NCI-H1694 (cell line): ENCODE measurements at regions not wholly inside any gene's neighbourhood (a gene's known extent, or its start where the extent isn't known, plus 50 kb on each side); places are given as distances from the start of the nearest gene placed in this dataset.

Experiments used
- DNase-seq: peaks from one replicate; lab custom pipeline; 2025; lab: John Stamatoyannopoulos, UW

DNA sequence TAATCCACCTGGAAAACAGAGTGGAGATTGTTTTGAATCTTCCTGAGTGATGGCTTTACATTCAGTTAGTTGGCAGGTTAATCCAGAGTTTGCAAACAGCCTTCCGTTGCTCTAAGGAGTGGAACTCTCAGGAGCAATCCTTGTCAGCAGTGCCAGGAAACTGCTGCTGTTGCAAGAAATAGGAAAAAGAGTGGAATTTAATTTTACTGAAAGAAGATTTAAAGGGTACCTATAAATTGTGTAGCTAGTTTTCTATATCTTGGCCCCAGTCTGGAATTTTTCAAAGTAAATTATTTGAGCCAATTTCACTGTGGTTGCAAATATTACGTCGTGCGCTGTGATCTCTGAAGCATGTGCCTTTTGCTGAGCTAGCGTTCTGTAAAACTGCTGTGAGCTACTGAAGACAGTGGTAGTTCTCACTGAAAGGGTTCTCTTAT lies 55.5 kb upstream of the SLC5A12 start:
- DNase-seq = no peak

DNA sequence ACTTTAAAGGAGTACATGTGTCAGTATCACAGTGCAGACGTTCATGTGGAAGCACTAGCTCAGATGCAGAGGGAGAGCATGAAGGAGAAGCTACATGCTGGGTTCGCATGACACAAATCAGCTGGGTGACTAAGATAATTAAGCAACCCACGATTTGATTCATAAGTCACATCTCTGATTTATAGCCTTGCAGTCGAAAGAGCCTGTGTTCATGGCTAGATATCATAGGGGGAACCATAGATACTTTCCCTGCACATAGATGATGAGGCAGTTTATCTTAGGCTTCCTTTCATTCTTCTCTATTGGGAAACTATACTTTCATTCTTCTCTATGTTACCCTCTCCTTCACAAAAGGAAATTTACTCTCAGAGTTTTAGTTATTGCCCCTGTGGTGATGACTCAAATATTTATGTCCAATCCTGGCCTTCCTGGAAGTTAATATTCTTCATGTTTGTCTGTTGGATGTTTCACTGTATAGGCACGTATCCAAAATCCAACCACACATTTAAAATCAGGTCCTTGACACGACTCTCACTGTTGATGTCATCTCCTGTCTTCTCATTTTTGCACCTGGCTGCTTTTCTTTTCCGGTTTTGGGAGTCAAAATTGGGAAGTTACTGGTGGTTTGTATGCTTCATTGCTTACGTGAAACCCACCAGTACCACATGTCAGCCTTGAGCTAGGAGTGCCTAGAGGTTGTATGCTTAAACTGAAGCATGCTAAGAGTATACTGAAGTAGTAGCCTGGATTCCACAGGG lies 56.3 kb upstream of the SLC5A12 start:
- no peak for DNase-seq

DNA sequence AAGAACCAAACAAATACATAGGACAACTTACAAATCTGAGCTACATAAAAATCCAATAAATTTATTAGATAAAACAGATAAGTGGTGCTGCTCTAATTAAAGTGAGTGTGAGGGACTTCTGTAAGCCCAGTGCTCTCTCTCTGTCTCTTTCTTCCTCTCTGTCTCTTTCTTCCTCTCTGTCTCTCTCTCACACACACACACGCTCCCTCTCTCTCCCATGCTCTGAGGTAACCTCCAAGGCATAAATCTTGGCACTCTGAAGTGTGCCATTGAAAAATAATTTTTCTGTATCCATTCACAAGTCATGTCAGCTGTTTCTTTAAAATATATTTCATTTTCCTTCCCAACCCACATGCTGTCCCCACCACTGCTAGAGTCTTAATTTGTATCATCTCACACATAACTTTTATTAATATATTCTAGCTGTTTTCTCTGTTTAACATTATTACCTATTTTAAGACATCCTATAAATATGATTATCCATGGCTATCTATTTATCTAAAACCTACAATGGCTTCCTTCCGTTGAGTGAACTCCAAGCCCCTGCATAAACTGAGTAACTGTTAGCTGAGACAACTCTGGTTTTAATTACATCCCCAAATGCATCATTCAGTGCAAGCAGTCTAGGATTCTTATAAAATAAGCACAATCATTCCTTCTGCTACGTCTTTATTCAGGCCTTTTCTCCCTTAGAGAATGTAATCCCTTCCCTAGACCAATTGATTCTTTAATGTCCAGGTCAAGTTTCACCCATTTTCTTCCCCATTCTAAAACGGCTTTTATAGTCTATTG lies 57.4 kb upstream of the SLC5A12 start:
- no peak for DNase-seq

DNA sequence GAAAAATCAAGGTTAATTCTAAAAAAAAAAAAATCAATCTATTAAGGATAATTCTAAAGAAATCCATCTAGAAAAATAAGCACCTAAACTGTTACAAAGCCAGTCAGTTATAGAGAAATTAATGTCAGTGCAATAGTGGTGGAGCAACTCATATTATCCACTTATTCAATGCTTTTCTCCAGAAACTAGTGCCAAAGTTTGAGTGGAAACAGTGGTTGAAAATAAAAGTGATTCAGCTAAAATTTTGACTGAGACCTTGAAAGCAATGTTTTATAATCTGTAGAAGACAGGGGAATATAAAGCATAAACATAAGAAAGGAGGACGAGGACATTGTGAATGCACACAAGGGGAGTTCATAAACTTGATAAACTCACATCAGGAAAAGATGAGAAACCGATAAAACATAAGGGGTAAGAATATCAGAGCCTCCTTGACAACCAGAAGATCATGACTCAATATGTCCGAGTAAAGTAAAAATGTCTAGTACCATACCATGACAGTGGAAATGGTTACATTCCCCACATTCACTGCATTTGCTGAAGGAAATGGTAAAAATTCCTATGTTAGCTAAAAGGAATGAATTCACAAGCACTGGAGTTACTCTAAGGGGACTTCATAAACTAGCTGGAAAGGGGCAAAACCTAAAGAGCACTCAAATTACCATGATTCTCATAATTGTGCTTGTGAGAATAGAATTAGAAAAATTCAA lies 58.7 kb upstream of the SLC5A12 start:
- DNase-seq = no peak

DNA sequence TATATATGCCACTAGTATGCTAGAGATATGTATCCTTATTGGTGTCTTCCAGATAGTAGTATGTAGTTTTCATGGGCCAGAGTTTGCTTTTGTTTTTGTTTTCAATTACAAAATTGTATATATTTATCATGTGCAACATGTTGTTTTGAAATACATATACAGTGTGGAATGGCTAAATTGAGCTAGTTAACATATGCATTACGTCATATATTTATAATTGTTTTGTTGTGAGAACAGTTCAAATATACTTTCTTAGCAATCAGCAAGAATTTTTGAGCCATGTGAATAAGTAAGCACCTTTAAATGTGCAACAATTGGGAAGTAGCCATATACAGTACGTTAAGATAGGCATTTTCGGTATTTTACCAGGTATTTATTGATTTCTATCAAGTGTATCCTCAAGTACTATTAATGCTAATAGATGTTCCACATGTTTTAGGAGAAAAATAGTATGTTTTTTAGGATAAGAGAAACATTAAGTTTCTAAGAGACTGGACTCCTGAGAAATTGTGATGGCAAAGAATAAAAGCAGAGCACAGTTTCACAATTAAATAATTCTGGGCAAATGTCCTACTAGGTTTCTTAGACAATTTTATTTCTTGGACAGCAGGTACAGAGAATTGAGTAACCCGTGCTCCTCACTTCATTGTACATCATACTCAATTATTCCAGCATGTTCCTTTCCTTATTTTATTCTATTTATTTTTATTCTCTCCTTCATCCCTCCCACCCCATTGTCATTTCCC lies 60.5 kb upstream of the SLC5A12 start:
- DNase-seq = no peak

DNA sequence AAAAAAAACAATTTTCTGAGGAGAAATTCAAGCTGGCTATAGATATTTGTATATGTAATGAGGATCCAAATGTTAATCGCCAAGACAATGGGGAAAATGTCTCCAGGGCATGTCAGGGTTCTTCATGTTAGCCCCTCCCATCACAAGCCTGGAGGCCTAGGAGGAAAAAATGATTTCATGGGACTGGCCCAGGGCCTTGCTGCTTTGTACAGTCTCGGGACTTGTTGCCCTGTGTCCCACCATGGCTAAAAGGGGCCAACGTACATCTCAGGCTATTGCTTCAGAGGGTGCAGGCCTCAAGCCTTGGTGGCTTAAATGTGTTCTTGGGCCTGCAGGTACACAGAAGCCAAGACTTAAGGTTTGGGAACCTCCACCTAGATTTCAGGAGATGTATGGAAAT lies 62.1 kb upstream of the SLC5A12 start:
- DNase-seq = no peak

DNA sequence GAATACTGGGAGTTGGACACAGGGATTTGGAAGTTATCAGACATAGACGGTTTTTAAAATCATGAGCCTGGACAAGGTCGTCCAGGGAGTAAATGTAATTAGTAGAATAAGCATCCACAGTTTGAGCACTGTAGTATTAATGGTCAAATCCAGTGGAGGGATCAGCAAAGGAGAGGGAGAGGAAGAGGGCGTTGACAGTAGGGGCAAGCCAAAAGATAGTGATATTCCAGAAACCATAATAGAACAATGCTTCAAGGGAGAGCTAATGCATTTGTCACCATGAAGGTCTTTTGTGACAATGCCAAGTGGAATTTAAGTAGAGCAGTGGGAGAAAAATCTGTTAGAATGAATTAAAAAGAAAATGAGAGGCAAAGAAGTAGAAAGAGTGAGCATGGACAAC lies 68.9 kb upstream of the SLC5A12 start:
- DNase-seq = no peak

DNA sequence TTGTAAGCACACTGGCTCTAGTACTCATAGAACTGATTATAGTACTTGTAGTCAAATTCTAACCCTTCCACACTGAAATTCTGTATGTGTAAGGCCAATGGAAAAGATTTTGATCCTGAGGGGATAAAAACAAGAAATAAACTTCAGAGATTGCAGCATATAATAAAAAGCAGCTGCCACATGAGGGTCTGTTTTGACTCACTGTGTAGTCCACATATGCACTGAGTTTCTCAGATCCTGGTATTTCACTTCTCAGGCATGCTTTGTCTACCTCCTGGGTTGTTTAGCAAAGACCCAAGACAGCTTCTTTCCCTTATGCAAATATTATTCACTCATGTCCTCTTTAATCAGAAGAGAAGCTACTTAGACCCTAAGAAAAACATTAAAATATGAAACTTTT lies 71.1 kb upstream of the SLC5A12 start:
- no peak for DNase-seq

DNA sequence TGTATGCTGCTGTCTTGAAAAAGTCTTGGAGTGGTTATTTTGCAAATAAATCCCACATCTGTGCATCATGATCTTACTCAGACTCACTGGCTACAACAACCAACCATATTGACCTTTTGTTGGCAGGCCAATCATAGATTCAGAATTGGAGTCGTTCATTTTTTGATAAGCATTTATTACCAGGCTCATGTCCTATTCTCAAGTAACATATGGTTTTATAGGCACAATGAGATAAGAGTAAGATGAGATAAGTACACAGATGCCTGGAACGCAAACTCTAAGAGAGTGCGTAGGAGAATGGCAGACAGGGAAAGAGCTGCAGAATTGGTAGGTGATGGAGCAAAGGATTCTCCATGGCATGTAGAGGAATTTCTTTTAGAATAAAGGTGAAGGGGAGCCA lies 71.6 kb upstream of the SLC5A12 start:
- no peak for DNase-seq

DNA sequence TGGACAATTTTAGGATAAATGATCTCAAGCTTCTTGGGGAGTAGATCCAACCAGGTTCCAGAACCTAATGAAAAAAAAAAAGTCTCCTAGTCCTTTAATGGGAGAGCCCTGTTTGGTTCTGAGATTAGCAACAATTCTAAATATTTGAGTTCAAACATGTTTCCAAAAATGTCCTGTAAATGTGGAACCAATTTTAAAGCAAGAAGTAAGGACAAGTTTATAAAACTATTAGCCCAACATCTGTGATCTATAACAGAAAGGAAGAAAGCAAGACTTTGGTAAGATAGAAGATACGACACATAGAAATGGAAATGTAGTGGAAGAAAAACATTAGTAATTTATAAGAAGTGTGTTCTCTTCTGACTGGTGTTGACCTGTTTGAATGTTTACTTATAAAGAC lies 79.7 kb upstream of the SLC5A12 start:
- no peak for DNase-seq

DNA sequence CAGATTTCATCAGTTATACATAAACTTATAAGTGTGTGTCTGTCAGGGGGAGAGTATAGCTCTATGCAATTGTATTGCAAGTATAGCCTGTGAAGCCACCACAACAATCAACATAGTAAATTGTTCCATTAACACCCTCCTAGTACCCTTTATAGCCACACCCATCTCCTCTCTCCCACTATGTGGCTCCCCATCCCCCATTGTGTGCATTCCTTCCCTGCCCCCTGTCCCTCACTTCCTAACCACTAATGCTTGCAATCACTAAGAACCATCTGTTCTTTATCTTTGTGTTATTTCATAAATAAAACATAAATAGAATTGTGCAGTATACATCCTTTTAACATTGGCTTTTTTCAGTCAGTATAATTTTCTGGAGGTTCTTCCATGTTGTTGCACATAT lies 83.1 kb upstream of the SLC5A12 start:
- DNase-seq = no peak

DNA sequence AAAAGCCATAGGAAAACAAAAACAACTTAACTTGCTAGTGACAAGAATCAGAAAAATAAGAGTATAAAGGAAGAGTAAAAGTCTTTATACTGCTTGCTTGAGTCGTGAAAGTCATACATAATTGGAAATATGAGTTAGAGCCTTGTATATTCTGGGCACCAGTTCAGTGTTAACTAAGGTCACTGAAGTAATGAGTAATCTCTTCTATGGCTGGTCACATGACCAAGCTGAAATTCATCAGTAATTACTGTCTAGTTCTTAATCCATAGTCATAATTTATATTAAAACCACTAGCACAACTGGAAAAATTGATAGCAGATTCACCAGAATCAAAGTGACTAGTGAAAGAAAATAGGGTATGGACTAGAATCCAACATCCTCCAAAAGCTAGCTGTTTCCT lies 84.4 kb upstream of the SLC5A12 start:
- DNase-seq = no peak

DNA sequence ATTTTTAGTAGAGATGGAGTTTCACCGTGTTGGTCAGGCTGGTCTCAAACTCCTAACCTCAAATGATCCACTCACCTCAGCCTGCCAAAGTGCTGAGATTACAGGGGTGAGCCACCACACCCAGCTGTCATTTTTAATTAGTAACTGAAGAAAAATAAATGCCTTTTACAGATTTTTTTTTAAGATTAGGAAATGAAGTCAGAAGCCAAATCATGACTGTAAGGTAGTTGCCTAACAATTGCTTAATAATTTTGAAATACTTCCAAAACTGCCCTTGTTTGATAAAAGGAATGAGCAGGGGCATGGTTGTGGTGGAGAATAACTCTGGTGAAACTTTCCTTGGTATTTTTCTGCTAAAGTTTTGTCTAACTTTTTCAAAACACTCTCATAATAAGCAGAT lies 98.9 kb upstream of the SLC5A12 start:
- no peak for DNase-seq

DNA sequence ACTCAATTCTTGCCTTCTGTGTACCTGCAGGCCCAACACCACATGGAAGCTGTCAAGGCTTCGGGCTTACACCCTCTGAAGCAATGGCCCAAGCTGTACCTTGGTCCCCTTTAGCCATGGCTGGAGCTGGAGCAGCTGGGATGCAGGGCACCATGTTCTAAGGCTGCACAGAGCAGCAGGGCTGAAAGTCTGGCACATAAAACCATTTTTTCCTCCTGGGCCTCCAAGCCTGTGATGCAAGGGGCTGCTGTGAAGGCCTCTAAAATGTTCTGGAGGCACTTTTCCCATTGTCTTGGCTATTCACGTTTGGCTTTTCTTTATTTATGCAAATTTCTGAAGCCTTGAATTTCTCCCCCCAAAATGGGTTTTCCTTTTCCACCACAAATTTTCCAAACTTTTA lies 102.1 kb upstream of the SLC5A12 start:
- DNase-seq = no peak

DNA sequence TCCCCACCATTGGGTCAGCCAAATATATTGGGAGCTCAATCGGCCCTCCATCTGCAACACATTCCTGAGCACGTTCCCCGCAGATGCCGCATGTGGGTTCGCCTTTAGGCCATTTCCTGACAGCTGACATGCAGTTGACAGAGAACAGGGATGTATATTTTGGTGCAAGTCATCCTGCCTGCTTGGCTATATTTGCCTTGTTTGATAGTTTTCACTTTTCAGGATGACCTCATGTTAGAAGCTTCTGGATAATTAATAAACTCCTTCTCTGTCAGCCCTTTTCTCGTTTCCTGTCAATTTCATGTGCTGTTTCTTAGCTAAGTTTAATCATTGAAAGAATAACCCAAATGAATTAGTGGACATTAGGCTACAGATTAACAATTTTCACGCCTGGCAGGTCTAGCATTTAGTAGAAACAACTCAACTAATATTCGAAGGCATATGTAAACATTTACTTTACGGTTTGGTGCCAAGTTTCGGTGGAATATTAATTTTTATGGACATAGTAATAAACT lies 105.8 kb upstream of the SLC5A12 start:
- DNase-seq = no peak

DNA sequence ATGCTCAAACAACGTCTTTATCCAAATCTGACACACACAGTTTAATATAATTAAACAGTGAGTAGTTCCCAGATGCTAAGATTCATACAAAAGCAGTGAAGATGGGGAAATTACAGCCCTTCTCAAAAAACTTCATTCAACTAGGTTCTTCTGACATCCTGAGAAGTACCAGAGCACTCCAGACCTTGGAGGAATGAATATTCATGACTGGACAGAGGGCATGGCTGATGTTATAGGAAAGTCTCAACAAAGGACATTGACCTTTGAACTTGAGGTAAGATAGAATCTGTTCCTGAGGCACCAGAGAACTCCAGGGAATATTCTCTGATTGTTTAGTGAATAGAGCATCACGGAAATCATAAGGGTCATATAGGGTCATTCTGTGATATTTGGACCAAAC lies 106.4 kb upstream of the SLC5A12 start:
- no peak for DNase-seq

DNA sequence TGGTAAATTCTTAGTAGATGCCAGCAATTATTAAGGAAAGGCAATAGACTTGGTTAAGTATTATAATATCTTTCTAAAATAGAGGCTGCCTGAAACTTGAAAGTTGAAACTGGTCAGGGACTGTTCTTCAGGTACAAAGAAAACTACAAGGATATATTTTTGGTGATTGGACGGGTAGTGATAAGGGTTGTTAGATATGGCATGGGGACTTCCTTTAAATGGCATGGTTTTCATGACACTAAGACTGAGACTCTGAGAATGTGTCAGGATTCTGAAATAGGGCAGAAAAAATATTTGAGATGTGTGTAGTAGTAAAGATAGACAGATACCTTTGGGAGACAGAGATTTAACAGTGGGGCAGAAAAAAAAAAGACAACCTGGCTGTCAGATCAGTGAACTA lies 108.4 kb upstream of the SLC5A12 start:
- DNase-seq = no peak

DNA sequence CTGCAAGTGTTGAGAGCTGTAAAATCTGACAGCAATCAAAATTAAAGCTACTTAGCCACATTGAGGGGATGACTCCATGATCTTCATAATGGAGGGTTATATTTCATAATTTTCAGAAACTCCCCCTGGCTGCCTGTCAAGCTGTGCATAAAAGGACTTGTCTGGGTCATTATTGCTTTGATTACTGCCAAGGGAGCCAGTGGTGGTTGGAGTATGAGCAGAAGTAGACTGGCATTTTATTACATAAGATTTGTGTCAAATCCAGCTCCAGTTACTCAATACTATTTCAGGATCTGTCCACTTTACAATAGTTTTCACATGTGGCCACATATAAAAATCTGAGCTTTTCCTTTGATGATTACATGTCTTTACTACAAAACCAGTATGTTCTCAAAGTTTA lies 108.9 kb upstream of the SLC5A12 start:
- DNase-seq = no peak

DNA sequence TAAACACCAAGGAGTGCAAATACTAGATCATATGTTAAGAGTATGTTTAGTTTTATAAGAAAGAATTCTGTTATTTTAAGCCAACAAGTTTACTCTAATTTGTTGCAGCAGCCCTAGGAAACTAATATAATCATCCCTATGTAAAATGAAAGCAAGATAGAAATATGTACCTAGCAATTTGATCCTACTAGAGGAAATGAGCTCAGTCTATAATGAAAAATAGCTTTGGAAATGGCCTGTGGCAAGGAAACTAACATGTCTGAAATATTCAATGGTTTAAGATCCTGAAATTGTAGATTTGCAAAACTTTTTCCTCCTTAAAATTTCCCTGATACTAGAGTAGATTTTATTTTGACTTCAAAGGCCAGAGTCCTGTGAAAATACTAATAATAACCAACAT lies 112.7 kb upstream of the SLC5A12 start:
- DNase-seq = no peak

DNA sequence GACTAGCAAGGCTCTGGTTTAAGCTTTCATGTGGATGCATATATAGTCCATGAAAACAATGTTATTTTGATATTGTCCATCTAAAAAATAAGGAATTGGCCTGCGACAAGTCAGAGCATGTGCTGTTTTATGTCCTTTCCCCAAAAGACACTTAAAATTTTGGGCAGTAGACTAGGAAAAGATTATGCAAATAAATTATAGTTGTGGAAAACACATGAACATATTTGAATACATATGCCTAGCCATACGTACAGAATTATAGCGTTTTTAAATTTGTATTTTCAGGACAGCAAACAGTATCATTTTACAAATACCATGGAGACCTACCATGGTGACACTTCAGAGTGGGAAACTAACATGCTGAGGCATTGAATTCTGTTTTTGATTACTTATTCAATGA lies 113.8 kb upstream of the SLC5A12 start:
- DNase-seq = no peak

DNA sequence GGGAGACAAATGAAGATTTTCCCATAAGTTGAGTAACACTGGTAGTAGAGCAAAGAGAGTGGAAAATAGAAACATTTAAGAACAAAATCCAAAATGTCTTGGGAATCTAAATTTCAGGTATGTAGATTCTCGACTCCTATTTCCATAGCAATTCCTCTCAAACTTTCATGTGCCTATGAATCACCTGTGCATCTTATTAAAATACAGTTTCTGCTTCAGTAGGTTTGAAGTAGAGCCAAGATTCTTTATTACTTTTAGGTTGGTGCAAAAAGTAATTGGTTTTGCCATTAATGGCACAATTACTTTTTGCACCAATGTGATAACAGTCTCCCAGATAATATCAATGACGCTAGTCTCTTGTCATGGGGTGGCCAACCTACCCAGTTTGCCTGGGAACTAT lies 115.3 kb upstream of the SLC5A12 start:
- DNase-seq = no peak
